ENCODE measurements at regions not wholly inside any gene's neighbourhood (a gene's known extent, or its start where the extent isn't known, plus 50 kb on each side); places are given as distances from the start of the nearest gene placed in this dataset.

DNA sequence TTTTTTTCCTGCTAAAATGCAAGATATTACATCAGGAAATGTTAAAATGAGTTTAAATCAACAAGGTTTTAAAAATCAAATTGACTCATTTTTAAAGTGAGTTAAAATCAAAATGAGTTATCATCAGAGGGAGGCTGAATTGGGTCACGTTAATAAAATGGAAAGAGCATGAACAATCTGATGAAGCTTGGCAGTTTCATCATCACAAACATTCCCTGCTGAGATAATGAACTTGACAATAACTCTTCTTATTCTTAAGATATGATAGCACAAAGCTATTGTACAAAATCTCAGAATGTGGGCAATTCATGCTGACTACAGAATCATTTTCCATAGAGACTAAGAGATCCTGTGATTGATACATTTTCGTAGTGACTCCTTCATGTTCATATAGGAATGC lies 1086.7 kb downstream of the STIM2 start:
- Histone ChIP-seq H3K4me2 (ENCODE audit: low read length) (no peak overlapping the region), H3K36me3 (ENCODE audit: control insufficient read depth, low read length) (no peaks in the 10 kb centered on the region), H3K9me3 (ENCODE audit: control insufficient read depth, insufficient read depth, low read length) (no peaks in the 10 kb centered on the region), H3K79me2 (ENCODE audit: control insufficient read depth, low read length) (no peaks in the 10 kb centered on the region), H4K20me1 (ENCODE audit: control insufficient read depth, insufficient read depth, low read depth, low read length) (no peaks in the 10 kb centered on the region), H3K4me1 (ENCODE audit: control insufficient read depth, low read length) (no peaks in the 10 kb centered on the region), H3K27ac (ENCODE audit: low read depth, low read length) (no peak overlapping the region), H3F3A (ENCODE audit: control insufficient read depth, insufficient read depth) (no peaks in the 10 kb centered on the region), H3K9me2 (replicated peaks; ENCODE audit: control insufficient read depth, low read length) (no peaks in the 10 kb centered on the region), H3K4me3 (ENCODE audit: low read length) (no peak overlapping the region), H3K27me3 (ENCODE audit: control insufficient read depth, low read length) (no peaks in the 10 kb centered on the region)
- TF ChIP-seq, protein P1, sequence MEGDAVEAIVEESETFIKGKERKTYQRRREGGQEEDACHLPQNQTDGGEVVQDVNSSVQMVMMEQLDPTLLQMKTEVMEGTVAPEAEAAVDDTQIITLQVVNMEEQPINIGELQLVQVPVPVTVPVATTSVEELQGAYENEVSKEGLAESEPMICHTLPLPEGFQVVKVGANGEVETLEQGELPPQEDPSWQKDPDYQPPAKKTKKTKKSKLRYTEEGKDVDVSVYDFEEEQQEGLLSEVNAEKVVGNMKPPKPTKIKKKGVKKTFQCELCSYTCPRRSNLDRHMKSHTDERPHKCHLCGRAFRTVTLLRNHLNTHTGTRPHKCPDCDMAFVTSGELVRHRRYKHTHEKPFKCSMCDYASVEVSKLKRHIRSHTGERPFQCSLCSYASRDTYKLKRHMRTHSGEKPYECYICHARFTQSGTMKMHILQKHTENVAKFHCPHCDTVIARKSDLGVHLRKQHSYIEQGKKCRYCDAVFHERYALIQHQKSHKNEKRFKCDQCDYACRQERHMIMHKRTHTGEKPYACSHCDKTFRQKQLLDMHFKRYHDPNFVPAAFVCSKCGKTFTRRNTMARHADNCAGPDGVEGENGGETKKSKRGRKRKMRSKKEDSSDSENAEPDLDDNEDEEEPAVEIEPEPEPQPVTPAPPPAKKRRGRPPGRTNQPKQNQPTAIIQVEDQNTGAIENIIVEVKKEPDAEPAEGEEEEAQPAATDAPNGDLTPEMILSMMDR (IDR thresholded peaks at IDR 0.05; ENCODE audit: low read depth, low read length, poor library complexity, severe bottlenecking), result no peak
- no peak for TF ChIP-seq EZH2phosphoT487 (IDR thresholded peaks at IDR 0.05; ENCODE audit: borderline replicate concordance, low read length)

DNA sequence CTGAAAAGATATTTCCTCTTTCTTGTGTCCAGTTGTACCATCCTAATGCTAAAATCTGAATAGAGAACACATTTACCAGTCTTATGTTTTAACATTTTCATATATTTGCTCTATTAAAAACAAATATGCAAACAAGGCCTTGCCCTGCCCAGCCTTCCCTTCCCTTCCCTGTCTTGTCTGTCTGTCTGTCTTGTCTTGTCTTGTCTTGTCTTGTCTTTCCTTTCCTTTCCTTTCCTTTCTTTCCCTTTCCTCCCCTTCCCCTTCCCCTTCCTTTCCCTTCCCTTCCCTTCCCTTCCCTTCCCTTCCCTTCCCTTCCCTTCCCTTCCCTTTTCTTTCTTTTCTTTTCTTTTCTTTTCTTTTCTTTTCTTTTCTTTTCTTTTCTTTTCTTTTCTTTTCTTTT lies 1103.5 kb downstream of the STIM2 start:
- Histone ChIP-seq H3K4me1 (ENCODE audit: control insufficient read depth, low read length) (no peaks in the 10 kb centered on the region), H3K9me2 (replicated peaks; ENCODE audit: control insufficient read depth, low read length) (no peaks in the 10 kb centered on the region), H3K4me3 (ENCODE audit: low read length) (no peak overlapping the region), H3K4me2 (ENCODE audit: low read length) (no peak overlapping the region), H3K27ac (ENCODE audit: low read depth, low read length) (no peak overlapping the region), H3F3A (ENCODE audit: control insufficient read depth, insufficient read depth) (no peaks in the 10 kb centered on the region), H3K36me3 (ENCODE audit: control insufficient read depth, low read length) (no peaks in the 10 kb centered on the region), H3K9me3 (ENCODE audit: control insufficient read depth, insufficient read depth, low read length) (no peaks in the 10 kb centered on the region), H4K20me1 (ENCODE audit: control insufficient read depth, insufficient read depth, low read depth, low read length) (no peaks in the 10 kb centered on the region), H3K79me2 (ENCODE audit: control insufficient read depth, low read length) (no peaks in the 10 kb centered on the region), H3K27me3 (ENCODE audit: control insufficient read depth, low read length) (no peaks in the 10 kb centered on the region)
- no peak for TF ChIP-seq EZH2phosphoT487 (IDR thresholded peaks at IDR 0.05; ENCODE audit: borderline replicate concordance, low read length)
- TF ChIP-seq, protein P1 (IDR thresholded peaks at IDR 0.05; ENCODE audit: low read depth, low read length, poor library complexity, severe bottlenecking), result no peak

- Histone ChIP-seq H3K9me3 (ENCODE audit: control insufficient read depth, insufficient read depth, low read length) (no peaks in the 10 kb centered on the region), H3K4me1 (ENCODE audit: control insufficient read depth, low read length) (no peaks in the 10 kb centered on the region), H3K79me2 (ENCODE audit: control insufficient read depth, low read length) (no peaks in the 10 kb centered on the region), H3K27ac (ENCODE audit: low read depth, low read length) (no peak overlapping the region), H3F3A (ENCODE audit: control insufficient read depth, insufficient read depth) (no peaks in the 10 kb centered on the region), H3K9me2 (replicated peaks; ENCODE audit: control insufficient read depth, low read length) (no peaks in the 10 kb centered on the region), H3K36me3 (ENCODE audit: control insufficient read depth, low read length) (no peaks in the 10 kb centered on the region), H4K20me1 (ENCODE audit: control insufficient read depth, insufficient read depth, low read depth, low read length) (no peaks in the 10 kb centered on the region), H3K4me2 (ENCODE audit: low read length) (no peak overlapping the region), H3K4me3 (ENCODE audit: low read length) (no peak overlapping the region), H3K27me3 (ENCODE audit: control insufficient read depth, low read length) (no peaks in the 10 kb centered on the region)
- no peak for TF ChIP-seq EZH2phosphoT487 (IDR thresholded peaks at IDR 0.05; ENCODE audit: borderline replicate concordance, low read length)
- TF ChIP-seq, protein P1 (IDR thresholded peaks at IDR 0.05; ENCODE audit: low read depth, low read length, poor library complexity, severe bottlenecking), result no peak
These were observed 1106.0 kb downstream of the STIM2 start for GRCh38 chr4:27966664-27967063.

GRCh38 chr4:27973056-27973455 lies 1112.4 kb downstream of the STIM2 start:
- TF ChIP-seq EZH2phosphoT487 (IDR thresholded peaks at IDR 0.05; ENCODE audit: borderline replicate concordance, low read length), result no peak
- TF ChIP-seq, protein P1 (IDR thresholded peaks at IDR 0.05; ENCODE audit: low read depth, low read length, poor library complexity, severe bottlenecking), result no peak
- no peak overlapping the region for H3K4me2 ChIP-seq (ENCODE audit: low read length)
- no peaks in the 10 kb centered on the region for H3K9me3 ChIP-seq (ENCODE audit: control insufficient read depth, insufficient read depth, low read length)
- no peak overlapping the region for H3K4me3 ChIP-seq (ENCODE audit: low read length)
- no peaks in the 10 kb centered on the region for H3K36me3 ChIP-seq (ENCODE audit: control insufficient read depth, low read length)
- no peaks in the 10 kb centered on the region for H3K27me3 ChIP-seq (ENCODE audit: control insufficient read depth, low read length)
- H3F3A ChIP-seq (ENCODE audit: control insufficient read depth, insufficient read depth), result no peaks in the 10 kb centered on the region
- no peaks in the 10 kb centered on the region for H3K79me2 ChIP-seq (ENCODE audit: control insufficient read depth, low read length)
- H3K4me1 ChIP-seq (ENCODE audit: control insufficient read depth, low read length), result no peaks in the 10 kb centered on the region
- H3K9me2 ChIP-seq (replicated peaks; ENCODE audit: control insufficient read depth, low read length), result no peaks in the 10 kb centered on the region
- H3K27ac ChIP-seq (ENCODE audit: low read depth, low read length), result no peak overlapping the region
- no peaks in the 10 kb centered on the region for H4K20me1 ChIP-seq (ENCODE audit: control insufficient read depth, insufficient read depth, low read depth, low read length)

Measured in DOHH2 (cell line).